ENCODE measurements at regions not wholly inside any gene's neighbourhood (a gene's known extent, or its start where the extent isn't known, plus 50 kb on each side); places are given as distances from the start of the nearest gene placed in this dataset.
"Not testable (repeated sequence)": the region's sequence is repeated elsewhere in the genome, so short reads cannot be mapped to it uniquely, and the experiment has no call there.

- H3K4me3 Mint-ChIP-seq: no peak overlapping the region
- no peak overlapping the region for H3K27ac Mint-ChIP-seq
- no peaks in the 10 kb centered on the region for H3K36me3 Mint-ChIP-seq
- H3K9me3 Mint-ChIP-seq: peaks cover 5% of the 10 kb centered on the region
- H3K4me1 Mint-ChIP-seq: no peaks in the 10 kb centered on the region
- no peak for ATAC-seq
- H3K27me3 Mint-ChIP-seq: no peaks in the 10 kb centered on the region
These were observed 144.7 kb downstream of the OTOL1 start for GRCh38 chr3:161641287-161641686.

DNA sequence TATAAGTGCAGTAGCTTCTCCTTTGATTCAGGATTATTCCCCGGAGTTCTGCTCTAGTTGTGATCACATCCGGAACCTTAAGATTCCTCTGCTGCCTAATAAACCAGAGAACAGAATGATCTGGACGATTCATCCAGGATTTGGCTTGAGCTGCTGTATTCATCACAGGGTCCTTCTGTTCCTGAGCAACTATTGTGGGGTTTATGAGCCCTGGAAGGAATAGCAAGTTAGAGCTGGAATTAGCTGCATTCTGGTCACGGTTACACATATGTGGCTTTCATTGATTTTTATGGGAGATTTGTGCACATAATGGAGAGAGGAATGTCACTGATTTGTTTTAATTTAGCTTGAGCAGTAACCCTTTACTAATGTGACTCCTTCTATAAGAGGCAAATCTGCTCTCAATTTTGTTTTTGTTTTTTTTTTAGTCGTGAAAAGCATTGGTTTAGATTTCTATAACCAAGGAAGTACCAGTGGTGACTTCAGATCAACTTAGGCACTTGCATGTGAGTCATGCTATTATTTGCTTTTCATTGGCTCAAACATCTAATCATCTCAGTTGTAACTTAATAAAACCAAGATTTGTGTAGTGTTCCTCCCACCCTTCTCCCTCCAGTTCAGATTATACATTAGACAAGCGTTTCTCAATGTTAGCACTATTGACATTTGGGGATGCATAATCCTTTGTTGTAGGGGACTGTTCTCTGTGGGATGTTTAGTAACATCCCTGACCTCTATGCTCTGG lies 148.5 kb downstream of the OTOL1 start:
- Mint-ChIP-seq H3K9me3 (peaks cover 5% of the 10 kb centered on the region), H3K27ac (no peak overlapping the region)
- ATAC-seq: no peak

DNA sequence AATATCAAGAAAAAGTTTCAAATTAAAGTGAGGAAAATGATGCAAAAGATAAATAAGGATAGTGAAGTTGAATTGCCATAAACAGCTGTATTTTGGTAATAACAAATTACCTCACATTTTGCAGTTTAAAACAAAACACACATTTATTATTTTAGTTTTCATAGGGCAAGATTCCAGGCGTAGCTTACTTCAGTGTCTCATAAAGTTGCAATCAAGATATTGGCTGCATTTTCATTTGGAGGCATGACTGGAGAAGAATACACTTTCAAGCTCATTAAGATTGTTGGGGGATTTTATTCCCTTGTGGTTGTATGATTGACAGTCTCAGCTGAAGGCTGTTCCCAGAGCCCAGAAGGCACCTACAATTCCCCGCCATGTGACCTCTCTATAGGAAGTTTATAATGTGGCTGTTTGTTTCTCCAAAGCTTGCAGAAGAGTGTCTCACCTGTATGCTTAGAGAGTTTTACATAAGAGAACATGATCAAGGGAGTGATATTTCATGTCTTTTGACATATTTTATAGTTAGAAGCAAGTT lies 151.4 kb downstream of the OTOL1 start:
- no peaks in the 10 kb centered on the region for H3K36me3 Mint-ChIP-seq
- ATAC-seq: no peak
- H3K4me1 Mint-ChIP-seq: no peaks in the 10 kb centered on the region
- H3K27ac Mint-ChIP-seq: no peak overlapping the region
- H3K27me3 Mint-ChIP-seq: no peaks in the 10 kb centered on the region
- H3K9me3 Mint-ChIP-seq: no peaks in the 10 kb centered on the region
- H3K4me3 Mint-ChIP-seq: no peak overlapping the region

More for the DNA sequence above, 148.5 kb downstream of the OTOL1 start:
- H3K27me3 Mint-ChIP-seq: no peaks in the 10 kb centered on the region
- no peaks in the 10 kb centered on the region for H3K4me1 Mint-ChIP-seq
- no peaks in the 10 kb centered on the region for H3K36me3 Mint-ChIP-seq
- H3K4me3 Mint-ChIP-seq: no peak overlapping the region

GRCh38 chr3:161649900-161650484 lies 153.4 kb downstream of the OTOL1 start:
- no peaks in the 10 kb centered on the region for H3K27me3 Mint-ChIP-seq
- H3K9me3 Mint-ChIP-seq: peaks cover 3% of the 10 kb centered on the region
- no peaks in the 10 kb centered on the region for H3K4me1 Mint-ChIP-seq
- no peak for ATAC-seq
- H3K27ac Mint-ChIP-seq: no peak overlapping the region
- H3K4me3 Mint-ChIP-seq: no peak overlapping the region
- no peaks in the 10 kb centered on the region for H3K36me3 Mint-ChIP-seq

DNA sequence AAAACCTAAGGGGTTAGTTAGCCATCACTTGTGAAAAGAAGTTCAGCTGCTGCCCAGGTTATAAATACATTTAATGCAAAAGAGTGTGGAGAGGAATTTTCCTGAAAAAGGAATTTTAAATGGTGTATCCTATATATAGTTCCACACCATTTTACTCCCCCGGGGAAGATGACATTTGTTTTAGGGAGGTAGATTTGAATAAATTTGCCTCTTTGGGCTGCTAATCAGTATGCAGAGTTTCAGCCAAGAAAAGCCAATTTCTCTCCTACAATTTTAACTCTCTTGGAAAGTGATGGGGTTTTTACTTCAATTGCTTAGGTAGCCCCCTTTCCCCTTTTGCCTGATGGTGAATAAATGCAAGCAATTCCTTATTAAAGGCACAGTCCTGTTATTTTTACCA lies 161.2 kb downstream of the OTOL1 start:
- H3K9me3 Mint-ChIP-seq: peaks cover 9% of the 10 kb centered on the region
- ATAC-seq: no peak
- no peaks in the 10 kb centered on the region for H3K4me1 Mint-ChIP-seq
- H3K27ac Mint-ChIP-seq: no peak overlapping the region
- no peaks in the 10 kb centered on the region for H3K27me3 Mint-ChIP-seq
- no peaks in the 10 kb centered on the region for H3K36me3 Mint-ChIP-seq
- no peak overlapping the region for H3K4me3 Mint-ChIP-seq

DNA sequence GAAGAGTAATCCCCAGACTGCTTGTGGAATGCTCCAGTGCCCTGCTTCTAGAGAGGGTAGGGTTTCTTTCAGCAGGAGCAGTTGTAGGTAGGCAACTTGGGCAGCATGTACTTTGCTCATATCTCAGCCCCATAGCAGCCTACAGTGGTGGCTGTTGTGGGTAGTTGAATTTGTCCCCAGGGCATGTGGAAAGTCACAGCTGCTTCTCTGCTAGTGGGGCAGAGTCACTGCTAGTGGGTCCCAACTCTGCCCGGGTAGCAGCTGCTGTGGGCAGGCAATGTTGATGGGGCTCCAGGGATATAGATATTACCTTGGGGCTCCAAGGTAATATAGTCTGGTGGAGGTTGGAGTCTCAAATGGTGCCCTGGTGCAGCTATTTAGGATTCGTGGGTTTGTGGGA lies 174.5 kb downstream of the OTOL1 start:
- no peaks in the 10 kb centered on the region for H3K36me3 Mint-ChIP-seq
- H3K9me3 Mint-ChIP-seq: peaks cover 8% of the 10 kb centered on the region
- H3K4me1 Mint-ChIP-seq: no peaks in the 10 kb centered on the region
- H3K4me3 Mint-ChIP-seq: no peak overlapping the region
- ATAC-seq: no peak
- no peak overlapping the region for H3K27ac Mint-ChIP-seq
- H3K27me3 Mint-ChIP-seq: no peaks in the 10 kb centered on the region

- no peaks in the 10 kb centered on the region for H3K27me3 Mint-ChIP-seq
- H3K27ac Mint-ChIP-seq: no peak overlapping the region
- no peaks in the 10 kb centered on the region for H3K4me1 Mint-ChIP-seq
- no peaks in the 10 kb centered on the region for H3K36me3 Mint-ChIP-seq
- H3K9me3 Mint-ChIP-seq: peaks cover 8% of the 10 kb centered on the region
- ATAC-seq: no peak
- no peak overlapping the region for H3K4me3 Mint-ChIP-seq
These were observed 175.9 kb downstream of the OTOL1 start for GRCh38 chr3:161672478-161672877.

DNA sequence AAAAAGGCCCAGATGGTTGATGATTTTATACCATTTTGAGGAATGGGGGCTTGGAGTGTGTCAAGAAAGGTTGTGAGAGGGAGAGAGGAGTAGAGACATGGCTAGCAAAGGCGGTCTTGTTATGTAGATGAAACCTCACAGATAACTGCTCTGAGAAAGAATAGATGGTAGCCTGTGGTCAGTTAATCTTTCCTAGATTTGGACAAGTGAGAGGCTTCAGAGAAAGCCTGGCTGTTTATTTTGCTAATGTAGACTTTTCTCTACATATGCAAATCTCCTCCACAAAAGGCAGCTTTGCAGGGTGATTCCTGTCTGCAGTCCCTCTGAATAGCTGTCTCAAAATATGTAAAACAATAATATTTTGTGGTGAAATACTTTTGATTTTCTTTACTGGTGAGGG lies 177.3 kb downstream of the OTOL1 start:
- ATAC-seq: no peak
- Mint-ChIP-seq H3K4me1 (no peaks in the 10 kb centered on the region), H3K9me3 (peaks cover 8% of the 10 kb centered on the region), H3K4me3 (no peak overlapping the region), H3K27me3 (no peaks in the 10 kb centered on the region), H3K27ac (no peak overlapping the region), H3K36me3 (no peaks in the 10 kb centered on the region)

GRCh38 chr3:161674402-161674801 lies 177.8 kb downstream of the OTOL1 start:
- no peak overlapping the region for H3K4me3 Mint-ChIP-seq
- ATAC-seq: no peak

GRCh38 chr3:161681831-161682230 lies 185.2 kb downstream of the OTOL1 start:
- not testable (repeated sequence) for ATAC-seq, H3K27ac Mint-ChIP-seq, H3K4me3 Mint-ChIP-seq, H3K36me3 Mint-ChIP-seq, H3K9me3 Mint-ChIP-seq, H3K27me3 Mint-ChIP-seq, H3K4me1 Mint-ChIP-seq

More at GRCh38 chr3:161674402-161674801, 177.8 kb downstream of the OTOL1 start:
- peaks cover 8% of the 10 kb centered on the region for H3K9me3 Mint-ChIP-seq
- no peaks in the 10 kb centered on the region for H3K36me3 Mint-ChIP-seq
- no peak overlapping the region for H3K27ac Mint-ChIP-seq
- H3K27me3 Mint-ChIP-seq: no peaks in the 10 kb centered on the region
- H3K4me1 Mint-ChIP-seq: no peaks in the 10 kb centered on the region

GRCh38 chr3:161682715-161683114 lies 186.1 kb downstream of the OTOL1 start:
- Mint-ChIP-seq H3K27ac (no peak overlapping the region), H3K4me3 (no peak overlapping the region), H3K27me3 (no peaks in the 10 kb centered on the region), H3K9me3 (peaks cover 10% of the 10 kb centered on the region), H3K36me3 (no peaks in the 10 kb centered on the region), H3K4me1 (no peaks in the 10 kb centered on the region)
- no peak for ATAC-seq

- no peak for ATAC-seq
- peaks cover 9% of the 10 kb centered on the region for H3K9me3 Mint-ChIP-seq
- H3K36me3 Mint-ChIP-seq: no peaks in the 10 kb centered on the region
- no peak overlapping the region for H3K27ac Mint-ChIP-seq
- H3K4me1 Mint-ChIP-seq: no peaks in the 10 kb centered on the region
- no peak overlapping the region for H3K4me3 Mint-ChIP-seq
- H3K27me3 Mint-ChIP-seq: no peaks in the 10 kb centered on the region
These were observed 193.1 kb downstream of the OTOL1 start for GRCh38 chr3:161689584-161690298.

DNA sequence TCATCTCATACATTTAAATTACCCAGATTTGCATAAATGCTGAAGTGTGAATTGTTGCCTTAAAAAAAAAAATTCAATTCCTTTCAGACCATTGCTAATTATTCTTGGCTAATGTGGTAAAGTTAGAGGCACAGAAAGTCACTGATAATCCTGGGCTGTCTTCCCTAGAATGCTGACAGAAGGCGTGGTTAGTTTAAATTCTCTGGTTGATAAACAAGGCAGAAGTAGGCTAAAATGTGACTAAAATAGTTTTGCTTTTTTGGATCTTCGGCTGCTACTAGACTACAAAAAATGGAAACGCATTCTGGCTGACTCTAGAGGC lies 193.7 kb downstream of the OTOL1 start:
- no peak for ATAC-seq
- H3K27me3 Mint-ChIP-seq: no peaks in the 10 kb centered on the region
- H3K27ac Mint-ChIP-seq: no peak overlapping the region
- H3K9me3 Mint-ChIP-seq: peaks cover 6% of the 10 kb centered on the region
- no peaks in the 10 kb centered on the region for H3K36me3 Mint-ChIP-seq
- no peak overlapping the region for H3K4me3 Mint-ChIP-seq
- H3K4me1 Mint-ChIP-seq: no peaks in the 10 kb centered on the region

DNA sequence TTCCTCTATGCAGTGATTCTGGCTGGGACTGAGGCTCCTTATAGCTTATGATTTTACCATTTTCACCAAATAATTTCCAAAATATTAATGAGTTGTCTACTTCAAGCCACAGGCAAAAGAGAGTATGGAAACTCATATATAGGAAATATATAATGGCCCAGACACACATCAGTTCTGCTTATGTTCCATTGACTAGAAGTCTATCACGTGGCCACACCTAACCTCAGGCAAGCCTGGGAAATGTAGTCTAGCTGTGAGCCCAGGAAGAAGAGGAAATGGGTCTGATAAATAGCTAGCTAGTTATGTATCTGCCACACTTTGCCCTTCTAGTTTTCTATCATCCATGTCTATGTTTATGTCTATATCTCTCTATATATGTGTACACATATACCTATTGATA lies 195.1 kb downstream of the OTOL1 start:
- no peak overlapping the region for H3K27ac Mint-ChIP-seq
- no peaks in the 10 kb centered on the region for H3K27me3 Mint-ChIP-seq
- peaks cover 3% of the 10 kb centered on the region for H3K9me3 Mint-ChIP-seq

GRCh38 chr3:161694682-161695564 lies 198.3 kb downstream of the OTOL1 start:
- Mint-ChIP-seq H3K4me3 (no peak overlapping the region), H3K36me3 (no peaks in the 10 kb centered on the region), H3K27me3 (no peaks in the 10 kb centered on the region), H3K9me3 (peaks cover 3% of the 10 kb centered on the region), H3K4me1 (no peaks in the 10 kb centered on the region), H3K27ac (no peak overlapping the region)
- no peak for ATAC-seq

More for the DNA sequence above, 195.1 kb downstream of the OTOL1 start:
- no peak overlapping the region for H3K4me3 Mint-ChIP-seq
- no peaks in the 10 kb centered on the region for H3K36me3 Mint-ChIP-seq
- ATAC-seq: no peak
- no peaks in the 10 kb centered on the region for H3K4me1 Mint-ChIP-seq

Data from stimulated activated memory B cell treated with anti-CD40 and anti-IgM and Interleukin-4, amounts not matched to agents 10 μg/mL and 1 μg/mL and 100 μg/mL, for 72 hours (primary cell).